ENCODE measurements at regions not wholly inside any gene's neighbourhood (a gene's known extent, or its start where the extent isn't known, plus 50 kb on each side); places are given as distances from the start of the nearest gene placed in this dataset.

DNA sequence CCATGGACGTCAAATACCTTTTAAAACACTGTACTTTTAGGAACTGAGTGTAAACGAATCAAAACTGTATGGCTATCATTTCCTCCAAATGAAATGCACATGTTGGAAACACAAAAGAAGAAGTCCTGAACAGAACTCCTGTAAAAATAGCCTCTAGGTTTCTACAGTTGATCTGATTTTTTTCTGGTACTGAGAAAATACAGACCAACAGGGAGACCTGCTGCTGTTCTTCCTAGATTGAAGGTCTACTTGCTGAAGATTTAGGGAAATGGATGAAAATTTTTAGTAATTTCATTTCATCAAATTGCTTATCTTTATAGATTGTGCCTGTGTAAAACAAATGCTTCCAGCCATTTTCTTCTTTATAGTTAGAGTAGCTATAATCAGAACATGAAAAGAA lies 520.4 kb downstream of the SLITRK6 start:
- DNase-seq: no peak

DNA sequence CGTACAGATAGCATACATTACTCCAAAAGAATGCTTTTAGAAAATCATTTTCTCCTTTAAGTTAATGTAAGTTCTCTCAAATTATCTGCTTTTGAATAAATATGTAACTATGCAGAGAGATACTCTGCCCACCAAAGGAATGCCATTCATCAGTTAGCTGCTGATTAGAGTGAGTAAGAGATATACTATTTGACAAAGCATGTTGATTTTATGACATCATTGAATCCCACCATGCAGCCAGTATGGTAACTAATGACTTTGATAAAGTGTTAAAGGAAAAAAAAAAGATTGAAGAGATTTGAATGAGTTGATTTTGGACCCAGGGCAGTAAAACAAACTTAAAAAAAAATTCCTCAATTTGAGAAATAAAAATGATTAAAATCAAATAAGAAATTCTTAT lies 521.5 kb downstream of the SLITRK6 start:
- no peak for DNase-seq

DNA sequence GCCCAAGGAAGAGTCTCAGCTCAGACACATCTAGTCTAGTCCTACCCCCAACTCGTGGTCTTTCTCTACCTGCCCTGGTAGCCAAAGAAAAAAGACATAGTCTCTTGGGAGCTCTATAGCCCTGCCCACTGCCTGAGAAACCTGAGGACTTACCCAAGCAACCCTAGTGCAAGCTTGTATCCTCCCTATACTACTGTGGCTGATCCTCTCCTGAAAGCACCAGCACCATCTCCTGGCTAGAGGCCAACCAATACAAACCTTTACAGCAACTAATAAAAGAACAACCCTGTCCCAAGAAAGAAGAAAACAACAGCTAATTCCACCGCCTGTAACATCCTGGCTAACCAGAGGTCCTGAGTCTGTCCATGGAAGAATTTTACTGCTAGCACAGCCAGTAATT lies 532.4 kb downstream of the SLITRK6 start:
- DNase-seq: no peak

DNA sequence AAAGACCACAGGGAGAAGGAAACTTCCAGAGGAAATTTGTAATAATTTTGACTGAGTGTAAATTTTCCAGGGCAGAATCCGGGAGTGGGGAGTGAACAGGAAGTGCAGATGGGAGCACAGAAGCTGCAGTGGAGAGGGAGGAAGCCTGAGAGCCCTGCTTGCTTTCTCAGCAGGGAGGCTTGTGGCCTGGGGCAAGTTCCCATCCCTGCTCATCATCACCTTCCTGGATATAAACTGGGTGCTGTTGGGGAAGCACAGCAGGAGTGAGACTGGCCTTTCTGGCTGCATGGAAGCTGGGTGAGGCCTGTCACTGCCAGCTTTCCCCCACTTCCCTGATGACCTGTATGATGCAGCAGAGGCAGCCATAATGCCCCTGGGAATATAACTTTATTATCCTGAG lies 532.9 kb downstream of the SLITRK6 start:
- DNase-seq: no peak

DNA sequence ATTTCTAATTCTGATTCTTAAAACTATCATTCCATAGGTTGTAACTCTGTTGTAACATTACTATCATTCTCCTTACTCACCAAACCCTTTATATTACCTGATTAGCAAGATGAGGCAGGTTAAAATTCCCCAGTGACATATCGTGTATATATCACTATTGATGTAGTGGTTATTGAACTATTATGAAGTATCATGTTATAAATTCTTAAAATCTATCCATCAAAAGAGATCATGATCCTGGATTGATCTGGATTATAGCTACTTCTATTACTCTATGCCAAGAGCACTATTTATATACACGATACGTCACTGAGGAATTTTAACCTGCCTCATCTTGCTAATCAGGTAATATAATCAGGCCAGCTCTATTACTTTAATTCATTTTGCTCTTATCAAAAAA lies 533.9 kb downstream of the SLITRK6 start:
- DNase-seq: no peak

GRCh38 chr13:85262499-85262898 lies 536.7 kb downstream of the SLITRK6 start:
- DNase-seq: no peak

DNA sequence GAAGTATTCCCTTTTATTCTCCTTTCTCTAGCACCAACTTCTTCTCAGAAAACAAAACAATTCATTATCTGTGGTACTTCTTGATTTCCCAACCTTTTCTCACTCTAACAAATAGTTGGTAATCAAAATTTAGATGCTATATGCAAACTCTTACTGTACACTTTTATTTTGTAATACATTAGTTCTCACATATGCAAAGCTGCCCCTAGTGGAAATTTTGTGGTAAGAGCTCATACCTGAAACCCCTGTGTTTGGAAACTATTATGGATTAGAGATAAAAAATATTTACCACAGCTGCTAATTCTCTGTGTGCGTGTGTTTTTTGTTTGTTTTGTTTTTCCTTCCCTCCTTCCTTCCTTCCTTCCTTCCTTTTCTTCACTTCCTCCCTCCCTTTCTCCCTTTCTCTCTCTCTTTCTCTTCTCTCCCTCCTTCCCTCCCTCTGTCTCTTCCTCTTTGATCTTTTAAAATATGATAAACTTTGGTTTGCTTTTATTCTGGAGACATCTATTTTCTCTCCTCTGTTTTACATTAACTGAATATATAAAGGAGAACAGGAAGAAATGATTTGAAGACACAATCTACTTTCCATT lies 537.4 kb downstream of the SLITRK6 start:
- no peak for DNase-seq

DNA sequence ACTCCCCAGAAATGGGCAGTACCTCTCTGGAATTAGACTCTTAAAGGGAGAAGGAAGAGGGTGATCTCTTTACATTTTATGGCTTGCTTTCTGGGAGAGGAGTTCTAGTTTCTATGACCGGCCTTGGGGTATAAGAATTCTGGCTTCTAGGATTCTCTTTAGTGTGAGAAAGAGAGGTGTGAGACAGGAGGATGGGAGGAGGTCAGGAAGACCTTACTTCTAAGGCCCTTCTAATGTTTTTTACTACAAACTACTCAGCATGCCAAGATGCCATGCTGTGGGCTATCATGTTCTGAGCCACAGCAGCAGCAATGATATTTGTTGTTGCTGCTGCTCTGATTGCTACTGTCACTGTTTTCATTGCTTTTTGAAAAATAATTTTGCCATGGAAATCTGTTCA lies 538.3 kb downstream of the SLITRK6 start:
- DNase-seq: no peak

DNA sequence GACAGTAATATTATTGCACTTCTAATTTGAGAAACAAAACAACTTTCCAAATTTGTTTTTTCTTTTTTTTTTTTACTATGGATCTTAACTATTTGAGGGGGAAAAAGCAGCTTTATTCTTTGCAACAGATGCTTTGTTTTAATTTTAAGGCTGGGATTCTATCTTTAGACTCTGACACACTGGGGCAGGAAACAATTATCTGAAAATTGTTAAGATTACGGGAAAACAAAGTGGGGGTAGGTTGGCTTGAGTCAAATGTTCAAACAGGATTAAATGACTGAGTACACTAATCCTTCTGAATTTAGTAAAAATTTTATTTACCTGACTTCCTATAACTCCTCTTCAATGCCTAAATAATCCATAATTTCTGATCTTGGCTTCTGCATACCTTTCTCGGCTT lies 543.2 kb downstream of the SLITRK6 start:
- no peak for DNase-seq

- no peak for DNase-seq
Measured at GRCh38 chr13:85254641-85255040, 544.6 kb downstream of the SLITRK6 start.

DNA sequence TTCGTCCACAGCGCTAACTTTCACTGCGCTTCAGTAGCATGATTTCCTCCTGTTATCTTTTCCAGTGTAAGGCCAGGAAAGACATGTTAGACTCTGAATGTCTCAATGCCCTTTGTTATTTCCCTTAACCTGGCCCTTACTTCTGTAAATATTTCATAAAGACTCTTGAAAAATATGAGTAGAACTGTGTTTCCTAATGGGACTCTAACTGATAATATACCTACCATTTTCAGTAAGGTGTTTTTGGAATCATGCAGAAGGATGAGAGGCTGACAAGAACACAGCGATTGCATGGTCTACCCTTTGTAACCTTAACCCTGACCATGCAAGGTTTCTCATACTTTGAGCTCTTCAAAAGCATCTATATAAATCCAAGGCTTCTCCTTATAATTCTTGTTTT lies 550.1 kb downstream of the SLITRK6 start:
- no peak for DNase-seq

GRCh38 chr13:85247780-85248179 lies 551.4 kb downstream of the SLITRK6 start:
- DNase-seq: no peak

DNA sequence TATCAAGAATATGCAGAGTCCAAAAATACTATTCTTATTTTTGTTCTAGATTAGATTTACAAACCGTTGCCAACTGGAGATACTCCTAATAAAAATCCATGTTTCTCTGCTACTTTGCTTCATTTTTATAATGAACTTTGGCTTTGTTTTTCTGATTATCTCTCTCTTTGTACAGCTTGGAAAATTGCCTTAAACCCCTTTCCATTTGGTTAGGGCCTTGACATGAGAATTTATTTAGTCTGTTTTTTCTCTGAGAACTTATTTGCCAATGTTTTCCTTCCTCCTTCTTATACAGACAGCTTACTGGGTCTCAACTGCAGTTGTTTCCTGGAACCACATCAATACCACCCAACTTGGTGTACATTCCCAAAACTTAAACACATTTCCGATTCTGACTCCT lies 555.4 kb downstream of the SLITRK6 start:
- DNase-seq: no peak

DNA sequence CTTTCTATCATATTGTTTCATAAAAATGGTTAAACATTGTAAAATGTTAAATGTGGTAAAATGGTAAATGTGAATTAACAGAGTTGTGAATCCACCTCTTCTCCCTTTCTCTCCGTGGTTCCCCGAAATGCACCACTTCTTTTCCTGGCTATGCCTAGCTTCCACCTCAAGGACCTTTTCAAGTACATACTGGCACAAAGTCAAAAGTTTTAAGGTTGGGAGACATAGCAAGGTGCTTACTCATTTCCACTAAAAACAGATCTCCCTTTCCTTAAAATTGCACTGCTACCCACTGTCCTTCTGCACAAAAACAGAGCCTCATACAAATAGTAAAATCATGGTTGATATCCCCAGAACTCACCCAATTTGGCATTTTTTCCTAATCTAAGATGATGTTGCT lies 558.2 kb downstream of the SLITRK6 start:
- DNase-seq: no peak

GRCh38 chr13:85236413-85236812 lies 562.8 kb downstream of the SLITRK6 start:
- DNase-seq: no peak

DNA sequence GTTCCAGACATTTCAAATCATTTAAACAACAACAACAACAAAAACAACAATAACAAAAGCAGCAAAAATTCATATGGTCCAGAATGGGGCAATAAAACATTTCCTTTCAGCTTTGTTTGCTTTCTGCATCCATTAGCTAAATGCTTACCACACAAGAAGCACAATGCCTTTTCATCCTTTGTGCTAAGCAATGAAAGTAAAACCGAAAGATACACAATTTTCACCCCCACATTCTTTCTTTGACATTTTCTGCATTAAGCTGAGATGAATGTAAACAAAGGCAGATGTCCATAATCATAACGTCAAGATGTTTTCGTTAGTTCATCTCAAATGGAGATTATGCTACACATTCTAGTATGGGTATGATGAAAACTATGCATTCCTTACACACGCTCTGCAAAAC lies 568.5 kb downstream of the SLITRK6 start:
- DNase-seq: no peak

DNA sequence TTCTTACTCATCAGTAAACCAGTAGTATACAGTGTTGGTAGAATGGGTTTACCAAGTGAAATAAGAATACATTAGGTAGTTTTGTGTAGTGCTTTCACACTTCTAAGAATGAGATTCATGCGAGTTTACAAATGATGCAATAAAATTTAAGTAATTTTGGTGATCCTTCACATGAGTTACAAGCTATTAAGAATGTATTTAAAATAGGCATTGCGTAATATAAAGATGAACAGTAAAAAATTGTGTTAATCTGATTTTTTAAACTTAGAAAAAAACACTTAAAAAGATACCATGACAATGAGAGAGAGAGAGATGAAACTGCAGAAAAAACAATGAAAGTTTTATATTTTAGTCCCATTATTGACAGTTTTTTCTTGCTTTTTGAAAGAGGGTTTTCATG lies 570.5 kb downstream of the SLITRK6 start:
- no peak for DNase-seq

DNA sequence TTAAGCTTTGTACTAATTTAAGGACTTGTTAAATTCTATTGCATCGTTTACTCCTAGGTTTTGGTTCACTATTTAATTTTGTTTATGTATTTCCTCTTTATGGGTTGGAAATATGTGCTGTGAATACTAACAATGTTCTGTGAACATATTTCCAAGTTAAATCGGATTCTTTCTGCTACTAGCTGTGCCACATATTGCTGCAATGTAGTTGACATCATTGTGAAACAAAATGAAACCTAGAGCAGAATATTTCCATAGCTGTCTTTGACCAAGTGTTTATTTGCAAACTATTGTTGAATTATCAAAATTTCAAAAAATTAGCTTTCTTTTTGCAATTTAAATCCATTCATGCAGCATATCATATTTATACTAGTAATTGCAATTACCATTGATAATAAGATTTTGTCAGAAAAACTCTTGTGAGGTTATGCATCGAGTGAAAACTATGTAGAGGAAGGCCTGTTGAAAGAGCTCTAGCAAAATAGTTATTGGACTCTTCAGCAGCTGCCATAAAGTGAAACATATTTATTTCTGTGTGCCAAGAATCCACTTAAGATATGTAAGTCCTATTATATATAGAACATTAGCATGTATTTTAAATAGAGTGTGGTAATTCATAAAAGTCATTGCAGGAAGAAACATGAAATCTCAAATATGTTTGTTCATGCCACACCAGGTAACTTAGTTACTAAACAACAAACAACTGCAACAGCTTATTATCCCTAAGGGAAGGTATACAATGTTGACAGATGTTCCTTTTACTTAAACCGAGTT lies 575.1 kb downstream of the SLITRK6 start:
- DNase-seq: no peak

DNA sequence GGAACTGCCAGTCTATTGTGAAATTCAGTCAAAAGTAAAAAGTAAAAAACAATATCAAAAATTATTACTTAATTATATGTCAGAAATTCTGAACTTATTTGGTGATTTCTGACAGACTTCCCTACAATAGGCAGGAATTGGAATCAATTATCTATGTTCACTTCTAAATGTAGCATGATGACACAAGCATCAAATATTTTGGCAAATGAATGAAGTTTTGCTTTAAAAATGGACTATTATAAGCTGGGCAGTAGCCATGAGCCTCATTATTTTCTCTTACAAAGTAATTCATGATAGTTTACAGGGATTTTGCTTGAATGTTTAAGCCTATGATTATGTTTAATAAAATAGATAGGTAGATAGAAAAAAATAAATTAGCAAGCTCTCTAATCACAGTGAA lies 582.6 kb downstream of the SLITRK6 start:
- DNase-seq: no peak

DNA sequence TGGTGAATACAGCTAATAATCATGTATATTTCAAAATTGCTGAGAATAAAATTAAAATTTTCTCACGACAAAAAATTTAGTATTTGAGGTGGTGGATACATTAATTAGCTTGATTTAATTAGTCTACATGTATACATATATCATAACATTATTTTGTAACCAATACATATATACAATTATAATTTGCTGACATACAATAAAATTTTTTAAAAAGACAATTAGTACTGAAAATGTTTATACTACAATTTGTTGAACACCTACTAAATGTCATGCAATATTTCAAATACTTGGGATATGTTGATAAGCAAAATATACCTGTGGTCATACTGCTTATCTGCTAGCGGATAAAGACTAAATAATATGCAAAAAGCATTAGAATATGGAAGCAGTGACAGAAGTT lies 586.5 kb downstream of the SLITRK6 start:
- DNase-seq: no peak

DNA sequence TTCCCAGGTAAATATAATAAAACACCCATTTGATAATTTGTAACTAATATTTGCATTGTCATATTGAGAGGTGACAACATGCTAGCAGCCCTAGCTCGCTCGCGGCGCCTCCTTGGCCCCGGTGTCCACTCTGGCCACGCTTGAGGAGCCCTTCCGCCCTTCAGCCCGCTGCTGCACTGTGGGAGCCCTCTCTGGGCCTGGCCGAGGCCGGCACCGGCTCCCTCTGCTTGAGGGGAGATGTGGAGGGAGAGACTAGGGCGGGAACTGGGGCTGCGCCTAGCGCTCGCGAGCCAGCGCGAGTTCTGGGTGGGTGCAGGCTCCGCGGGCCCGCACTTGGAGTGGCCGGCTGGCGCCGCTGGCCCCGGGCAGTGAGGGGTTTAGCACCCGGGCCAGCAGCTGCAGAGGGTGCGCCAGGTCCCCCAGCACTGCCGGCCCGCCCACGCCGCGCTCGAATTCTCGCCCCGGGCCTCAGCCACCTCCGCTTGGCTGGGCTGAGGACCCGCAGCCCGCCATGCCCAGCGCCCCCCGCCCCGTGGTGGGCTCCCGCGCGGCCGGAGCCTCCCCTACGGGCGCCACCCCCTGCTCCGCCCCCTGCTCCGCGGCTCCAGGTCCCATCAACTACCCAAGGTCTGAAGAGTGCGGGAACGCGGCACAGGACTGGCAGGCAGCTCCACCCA lies 594.4 kb downstream of the SLITRK6 start:
- no peak for DNase-seq

DNA sequence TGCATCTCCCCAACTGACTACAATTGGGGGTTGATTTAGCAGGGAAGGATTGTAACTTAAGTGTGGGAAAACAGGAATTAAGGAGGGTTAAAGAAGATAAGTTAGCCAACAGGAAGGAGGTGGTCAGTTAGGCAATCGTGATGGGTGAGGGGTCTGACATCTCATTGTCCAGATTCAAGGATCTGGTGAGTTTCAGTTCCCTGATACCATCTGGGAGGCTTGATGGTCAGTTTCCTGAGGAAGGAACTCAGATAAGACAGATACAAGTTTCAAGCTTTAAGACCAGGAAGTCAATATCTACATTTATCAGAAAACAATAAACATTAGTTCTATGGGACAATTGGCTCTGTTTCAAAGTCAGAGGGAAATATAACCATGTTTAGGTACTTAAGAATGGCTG lies 601.8 kb downstream of the SLITRK6 start:
- no peak for DNase-seq

DNA sequence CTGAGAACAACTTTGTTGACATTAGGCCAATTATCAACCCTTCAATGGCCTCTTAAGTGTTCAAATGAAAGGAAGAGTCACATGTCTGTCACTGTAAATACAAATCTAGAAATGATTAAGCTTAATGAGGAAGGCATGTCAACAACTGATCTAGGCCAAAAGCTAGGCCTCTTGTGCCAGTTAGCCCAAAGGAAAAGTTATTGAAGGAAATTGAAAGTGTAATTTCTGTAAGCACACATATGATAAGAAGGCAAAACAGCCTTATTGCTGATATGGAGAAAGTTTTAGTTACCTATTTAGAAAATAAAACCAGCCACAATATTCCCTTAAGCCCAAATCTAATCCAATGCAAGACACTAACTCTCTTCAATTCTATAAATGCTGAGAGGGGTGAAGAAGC lies 604.7 kb downstream of the SLITRK6 start:
- no peak for DNase-seq

DNA sequence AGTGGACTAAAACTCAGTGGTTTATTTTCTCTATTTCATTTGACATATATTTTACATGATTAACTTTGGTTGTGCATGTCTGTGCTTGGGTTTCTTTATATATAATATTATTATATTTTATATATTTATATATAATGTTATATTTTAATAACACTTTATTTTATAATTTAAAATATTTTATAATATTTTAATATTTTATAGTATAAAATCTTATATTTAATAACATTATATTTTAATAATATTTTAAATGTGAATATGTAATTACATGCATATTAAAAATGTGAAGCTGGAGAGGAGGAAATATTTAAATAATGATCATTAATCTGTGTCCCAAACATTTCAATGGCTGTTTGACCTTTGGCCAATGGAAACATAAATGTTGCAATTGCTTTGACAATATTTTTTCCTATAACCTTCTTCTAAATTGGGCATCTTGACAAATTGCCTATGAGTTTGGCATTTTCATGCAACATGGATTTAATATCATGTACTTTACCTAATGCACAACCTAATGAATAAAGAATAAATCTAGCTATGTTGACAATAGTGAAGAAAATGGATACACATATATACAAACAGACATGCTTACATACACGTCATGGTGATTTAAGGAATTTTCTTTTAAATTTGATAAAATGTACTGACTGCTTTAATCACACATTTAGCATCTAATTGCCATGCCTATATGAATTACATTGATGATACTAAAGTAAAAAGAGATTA lies 607.1 kb downstream of the SLITRK6 start:
- DNase-seq: no peak

Data from stimulated activated CD4-positive, alpha-beta T cell treated with anti-CD3 and anti-CD28 coated beads, Interleukin-12 subunit alpha, Interleukin-12 subunit beta, amount 100 ng/mL, for 4 hours (primary cell).